GM19467 (cell line): ENCODE measurements at regions not wholly inside any gene's neighbourhood (a gene's known extent, or its start where the extent isn't known, plus 50 kb on each side); places are given as distances from the start of the nearest gene placed in this dataset.

Experiments
- ATAC-seq: cut with Tn5 transposase; IDR thresholded peaks from one replicate; pipeline ENCODE4 v1.9.1; 2021; ENCODE audit warnings: mild to moderate bottlenecking, moderate library complexity; ENCODE audit not compliant: unreplicated experiment

DNA sequence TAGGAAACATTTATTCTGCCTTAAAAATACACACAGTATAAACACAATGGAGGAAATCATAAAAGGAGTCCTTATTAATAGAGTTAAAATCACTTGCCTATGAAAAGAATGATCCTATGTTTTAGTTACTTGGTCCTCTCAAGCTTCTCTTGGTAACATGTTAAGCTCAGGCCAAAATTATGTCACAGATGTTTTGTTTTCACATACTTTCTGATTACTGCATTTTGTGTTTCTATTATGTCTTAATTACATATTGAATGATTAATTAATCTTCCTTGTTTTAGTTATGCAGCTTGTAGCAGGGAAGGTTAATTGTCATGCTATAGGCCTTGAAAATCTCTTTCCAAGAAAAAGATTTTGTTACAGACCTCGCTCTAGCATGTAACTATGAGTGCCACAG, 406.0 kb downstream of the PLA2G4A start:
- no peak for ATAC-seq

DNA sequence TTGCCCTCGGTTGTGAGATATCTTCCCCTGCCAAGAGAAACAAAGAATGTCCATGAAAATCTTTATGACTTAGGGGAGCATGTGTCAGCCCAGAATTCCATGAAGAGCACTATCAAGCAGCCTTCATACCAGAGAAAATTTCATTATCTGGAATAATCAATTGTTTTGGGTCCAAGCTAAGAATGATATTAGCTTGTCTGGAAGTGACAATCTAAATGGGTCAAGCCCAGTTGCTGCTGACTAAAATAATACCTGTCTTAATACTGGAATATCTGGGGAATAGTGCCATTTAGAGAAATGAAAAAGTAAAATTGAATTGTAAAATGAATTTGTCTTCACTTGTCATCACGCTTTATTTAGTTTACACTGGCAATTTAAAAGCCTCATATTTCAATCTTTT, 407.4 kb downstream of the PLA2G4A start:
- ATAC-seq: no peak

DNA sequence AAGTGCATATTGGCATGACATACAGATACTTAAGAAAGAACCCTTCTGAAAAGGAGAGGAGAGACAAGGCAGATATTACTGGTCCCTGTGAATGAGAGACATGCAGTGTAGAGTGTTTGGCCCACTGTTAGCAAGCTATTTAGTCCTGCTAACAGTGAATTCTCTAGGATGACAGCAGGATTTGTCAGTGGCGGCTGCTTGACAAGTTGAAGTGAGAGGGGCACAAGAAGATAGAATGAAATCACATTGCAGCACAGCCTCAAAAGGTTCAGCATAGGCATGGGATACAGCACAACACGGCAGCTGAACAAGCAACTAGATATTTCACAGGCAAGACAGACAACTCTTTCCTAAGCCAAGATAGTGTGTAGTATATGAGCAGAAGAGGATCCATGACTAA, 407.9 kb downstream of the PLA2G4A start:
- no peak for ATAC-seq

DNA sequence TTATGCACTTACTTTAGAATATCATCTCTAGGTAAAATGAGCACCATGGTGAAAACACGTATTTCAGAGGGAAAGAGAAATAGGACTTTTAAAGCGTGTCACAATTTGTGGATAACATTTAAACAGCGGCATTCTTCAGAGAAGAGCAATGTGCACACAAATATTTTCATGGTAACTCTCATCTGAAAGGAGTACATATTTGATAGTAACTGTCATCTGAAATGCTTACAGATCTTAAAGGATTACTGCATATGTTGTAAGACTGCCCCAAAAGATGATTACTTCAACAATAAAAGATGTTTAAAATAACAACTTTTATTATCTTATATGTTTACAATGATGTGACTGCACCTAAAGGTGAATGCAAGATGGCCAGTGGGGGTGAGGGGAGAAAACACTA, 408.8 kb downstream of the PLA2G4A start:
- ATAC-seq: no peak

DNA sequence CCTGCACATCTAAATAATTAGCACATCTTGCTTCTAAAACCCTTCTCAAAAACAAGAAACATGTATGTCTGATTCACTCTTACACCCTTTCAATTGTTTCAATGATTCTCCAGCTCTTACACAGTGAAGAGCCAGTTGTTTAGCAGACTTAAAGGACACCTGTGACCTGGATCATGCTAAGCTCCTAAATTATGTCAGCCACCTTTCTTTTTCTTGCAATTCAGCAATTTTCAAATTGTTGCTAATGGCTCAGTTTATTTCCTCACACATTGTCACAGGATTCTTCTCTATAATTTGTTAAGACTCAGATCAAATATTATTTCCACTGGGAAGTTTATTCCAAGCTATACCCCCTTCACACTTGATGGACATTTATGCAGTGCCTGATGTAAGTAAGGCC, 413.2 kb downstream of the PLA2G4A start:
- ATAC-seq: no peak

DNA sequence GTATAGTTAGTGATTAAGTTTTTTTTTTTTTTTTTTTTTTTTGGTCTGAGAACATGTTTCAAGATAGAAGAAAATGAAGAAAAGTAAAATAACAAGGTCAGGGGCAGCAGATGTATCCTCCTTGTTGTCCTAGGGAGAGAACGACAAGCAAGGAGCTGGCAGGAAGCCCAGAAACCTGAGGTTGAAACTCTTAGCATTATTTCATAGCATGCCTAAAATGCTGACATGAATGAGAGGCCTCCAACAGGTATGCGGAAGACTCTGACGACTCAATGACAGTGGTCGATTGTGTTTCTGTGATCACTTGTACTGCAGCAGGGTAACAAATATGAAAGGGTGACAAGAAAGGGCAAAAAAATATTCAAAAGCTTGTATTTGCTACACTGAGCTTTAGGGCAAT, 415.9 kb downstream of the PLA2G4A start:
- no peak for ATAC-seq

DNA sequence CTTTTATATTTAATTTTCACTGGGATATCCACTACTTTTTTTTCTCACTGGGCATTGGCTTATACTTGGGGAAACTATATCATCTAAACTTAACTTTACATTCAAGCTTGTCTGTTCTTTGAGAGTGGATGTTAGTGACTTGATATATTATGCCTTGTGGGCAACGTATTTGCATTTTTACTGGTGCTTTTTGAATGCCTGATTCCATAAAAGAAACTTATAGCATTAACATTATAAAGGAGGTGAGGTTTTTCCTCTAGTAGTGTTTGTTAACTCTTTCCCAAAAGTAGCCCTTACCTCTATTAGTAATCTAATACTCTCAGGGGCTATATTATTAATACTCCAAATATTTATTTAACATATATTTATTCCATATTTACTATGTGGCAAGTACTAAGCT, 416.5 kb downstream of the PLA2G4A start:
- ATAC-seq: no peak

DNA sequence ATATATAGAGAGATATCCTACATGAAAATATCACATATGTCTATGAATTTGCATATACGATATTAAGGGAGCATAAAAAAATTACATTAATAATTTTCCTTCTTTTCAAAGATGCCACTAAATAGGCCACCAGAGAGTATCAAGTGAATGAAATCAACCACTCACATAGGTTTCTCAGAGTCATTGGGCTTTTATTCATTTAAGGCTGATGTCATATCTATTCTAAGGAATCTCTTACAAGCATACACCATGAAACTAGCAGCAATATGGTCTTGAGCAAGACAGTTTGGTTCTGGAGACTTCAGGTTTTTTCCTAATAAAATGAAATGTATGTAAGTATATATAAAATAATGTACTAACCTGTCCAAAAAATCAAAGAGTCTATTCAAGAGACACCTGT, 420.4 kb downstream of the PLA2G4A start:
- ATAC-seq: no peak

DNA sequence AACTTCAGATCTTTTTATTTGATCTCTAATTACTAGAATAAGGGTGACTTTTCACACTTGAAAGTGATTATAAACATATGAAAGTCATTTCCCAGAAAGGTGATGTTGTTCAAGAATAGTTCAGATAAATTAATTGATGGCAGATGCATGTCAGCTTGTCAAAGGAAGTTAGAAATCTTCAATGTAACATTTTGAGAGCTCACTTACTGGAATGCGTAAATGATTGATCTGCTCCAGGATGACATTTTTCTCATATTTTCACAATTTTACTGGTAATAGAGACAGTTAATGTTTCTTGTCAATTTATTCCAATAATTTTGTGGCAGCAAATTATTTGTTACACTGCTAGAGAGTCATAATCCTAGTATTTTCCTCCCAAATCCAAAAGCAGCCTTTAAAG, 424.2 kb downstream of the PLA2G4A start:
- ATAC-seq: no peak

DNA sequence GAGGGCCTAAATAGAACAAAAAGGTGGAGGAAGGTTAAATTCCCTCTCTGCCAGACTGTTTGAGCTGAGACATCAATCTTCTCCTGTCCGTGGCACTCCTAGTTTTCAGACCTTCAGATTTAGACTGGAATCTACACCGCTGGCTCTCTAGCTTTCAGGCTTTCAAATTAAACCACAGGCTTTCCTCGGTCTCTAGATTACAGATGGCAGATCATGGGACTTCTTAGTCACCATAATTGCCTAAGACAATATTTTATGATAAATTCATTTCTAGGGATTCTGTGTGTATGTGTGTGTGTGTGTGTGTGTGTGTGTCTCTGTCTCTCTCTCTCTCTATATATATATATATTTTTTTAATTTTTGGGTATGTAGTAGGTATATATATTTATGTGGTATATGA, 428.7 kb downstream of the PLA2G4A start:
- no peak for ATAC-seq

DNA sequence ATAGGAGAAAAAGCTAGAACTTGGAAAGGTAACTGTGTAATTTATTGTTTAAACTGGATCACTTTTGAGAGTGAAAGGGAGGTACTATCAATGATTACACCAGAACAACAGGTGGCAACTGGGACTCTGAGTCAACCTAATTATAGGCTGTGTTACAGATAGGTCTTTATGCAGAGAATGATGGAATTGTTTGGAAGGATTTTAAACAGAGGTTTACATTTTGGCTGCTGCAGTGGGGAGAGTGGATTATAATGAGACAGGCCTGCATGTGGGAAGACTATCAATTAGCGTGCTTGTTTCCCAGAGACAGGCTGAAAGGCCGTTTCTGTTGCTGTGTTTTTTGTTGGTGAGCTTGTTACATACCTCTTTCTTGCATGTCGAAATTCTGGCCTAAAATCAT, 432.9 kb downstream of the PLA2G4A start:
- no peak for ATAC-seq

DNA sequence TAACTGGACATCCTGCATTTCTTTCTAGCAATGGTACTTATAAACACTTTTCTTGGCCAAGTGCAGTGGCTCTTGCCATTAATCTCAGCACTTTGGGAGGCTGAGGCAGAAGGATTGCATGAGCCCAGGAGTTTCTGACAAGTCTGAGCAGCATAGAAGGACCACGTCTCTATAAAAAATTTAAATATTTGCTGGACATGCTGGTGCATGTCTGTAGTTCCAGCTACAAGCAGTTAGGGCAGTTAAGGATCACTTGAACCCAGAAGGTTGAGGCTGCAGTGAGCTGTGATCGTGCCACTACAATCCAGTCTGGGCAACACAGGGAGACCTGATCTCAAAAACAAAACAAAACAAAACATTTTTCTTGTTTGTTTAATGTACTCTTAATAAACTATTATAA, 434.0 kb downstream of the PLA2G4A start:
- ATAC-seq: no peak

DNA sequence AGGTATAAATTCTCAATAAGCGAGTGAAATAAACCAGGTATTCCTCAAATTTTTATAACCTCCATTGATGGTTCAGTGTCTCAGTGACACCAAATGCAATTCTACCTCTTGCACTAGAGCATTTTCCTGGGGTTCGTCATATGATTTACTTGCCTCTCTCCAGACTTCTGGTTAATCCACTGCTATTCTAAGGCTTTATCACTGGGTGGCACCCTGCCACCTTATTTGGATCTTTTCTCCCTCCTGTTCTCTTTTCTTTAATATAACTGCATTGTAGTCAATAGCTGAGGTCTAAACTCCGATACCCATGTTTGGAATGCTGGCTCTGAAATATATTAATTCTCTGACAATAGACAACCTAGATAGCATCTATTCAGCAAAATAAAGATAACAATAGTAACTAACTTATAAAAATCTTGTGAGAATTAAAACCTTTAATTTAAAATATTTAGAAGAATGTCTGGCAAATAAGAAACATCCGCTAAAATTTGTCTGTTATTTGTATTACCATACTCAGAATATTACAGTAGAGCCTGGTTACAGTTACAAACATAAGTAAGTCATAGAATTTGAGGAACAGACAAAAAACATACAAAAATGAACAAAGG, 436.4 kb downstream of the PLA2G4A start:
- no peak for ATAC-seq

DNA sequence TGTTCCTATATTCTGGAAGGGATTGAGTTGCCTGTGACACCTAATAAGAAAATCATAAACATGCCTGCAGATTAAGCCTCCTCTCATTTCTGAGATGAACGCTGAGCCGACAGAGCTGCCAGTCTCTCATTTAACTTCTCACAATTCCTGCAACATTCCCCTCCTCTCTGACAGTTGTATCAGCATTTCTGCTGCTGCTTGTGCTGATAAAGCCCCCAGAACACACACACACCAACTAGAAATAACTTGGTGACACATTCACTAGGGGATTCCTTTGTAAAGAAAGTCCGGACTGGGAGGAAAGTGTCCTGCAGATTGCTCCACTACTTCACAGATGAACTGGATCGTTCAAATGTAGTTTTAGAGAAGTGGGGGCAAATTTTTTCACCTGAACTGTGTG, 437.3 kb downstream of the PLA2G4A start:
- no peak for ATAC-seq

DNA sequence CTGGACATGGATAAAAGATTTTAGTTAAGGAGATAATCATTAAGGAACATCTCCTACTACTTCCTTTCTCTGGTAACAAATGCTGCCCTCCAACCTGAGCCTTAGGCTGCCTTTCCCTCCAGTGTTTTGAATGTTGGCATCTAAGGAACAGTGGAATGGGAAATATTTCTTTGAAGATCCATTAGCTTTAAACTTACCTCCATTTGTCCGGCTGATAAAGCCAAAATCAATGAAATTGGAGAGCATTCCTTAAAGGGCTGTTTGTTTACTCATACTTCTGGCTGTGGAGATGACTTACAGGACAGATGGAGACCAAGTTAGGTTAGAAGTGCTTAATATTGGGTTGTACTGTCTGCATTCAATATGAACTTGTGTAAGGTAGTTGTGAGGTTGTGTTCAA, 439.1 kb downstream of the PLA2G4A start:
- no peak for ATAC-seq

DNA sequence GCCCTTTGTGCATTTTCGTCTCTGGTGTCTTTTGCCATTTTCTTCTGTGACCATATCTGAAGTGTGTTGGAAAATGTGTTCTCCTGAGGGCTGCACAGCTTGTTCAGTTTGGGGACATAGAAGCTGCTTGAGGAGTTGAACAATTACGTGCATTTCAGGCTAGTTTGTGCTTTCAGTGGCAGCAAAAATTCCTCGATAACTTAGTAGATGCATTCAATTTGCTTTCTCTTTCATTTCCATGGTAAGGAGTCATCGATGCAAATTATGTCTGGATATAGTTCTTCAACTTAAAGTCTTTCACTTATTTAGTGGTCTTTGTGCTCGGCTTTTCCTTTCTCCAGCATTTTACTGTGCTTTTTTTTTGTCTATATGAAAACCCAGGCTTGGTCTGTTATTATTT, 441.5 kb downstream of the PLA2G4A start:
- no peak for ATAC-seq

DNA sequence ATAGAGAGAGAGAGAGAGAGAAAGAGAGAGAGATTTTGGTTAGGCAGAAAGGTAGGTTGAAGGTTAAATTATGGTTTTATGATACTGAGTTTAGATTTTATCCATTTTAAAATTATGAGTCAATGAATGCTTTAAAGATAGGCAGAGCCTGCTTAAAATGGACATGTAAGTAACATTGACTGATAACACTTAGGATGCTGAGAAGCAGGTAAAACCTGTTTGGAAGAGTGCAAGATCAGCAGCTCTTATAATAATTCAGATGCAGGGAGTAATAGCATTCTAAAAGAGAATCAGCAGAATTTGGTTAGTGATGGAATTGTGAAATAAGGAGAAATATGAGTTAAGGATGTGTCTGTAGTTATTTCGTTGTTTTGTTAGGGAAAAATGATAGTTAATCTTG, 446.6 kb downstream of the PLA2G4A start:
- no peak for ATAC-seq

DNA sequence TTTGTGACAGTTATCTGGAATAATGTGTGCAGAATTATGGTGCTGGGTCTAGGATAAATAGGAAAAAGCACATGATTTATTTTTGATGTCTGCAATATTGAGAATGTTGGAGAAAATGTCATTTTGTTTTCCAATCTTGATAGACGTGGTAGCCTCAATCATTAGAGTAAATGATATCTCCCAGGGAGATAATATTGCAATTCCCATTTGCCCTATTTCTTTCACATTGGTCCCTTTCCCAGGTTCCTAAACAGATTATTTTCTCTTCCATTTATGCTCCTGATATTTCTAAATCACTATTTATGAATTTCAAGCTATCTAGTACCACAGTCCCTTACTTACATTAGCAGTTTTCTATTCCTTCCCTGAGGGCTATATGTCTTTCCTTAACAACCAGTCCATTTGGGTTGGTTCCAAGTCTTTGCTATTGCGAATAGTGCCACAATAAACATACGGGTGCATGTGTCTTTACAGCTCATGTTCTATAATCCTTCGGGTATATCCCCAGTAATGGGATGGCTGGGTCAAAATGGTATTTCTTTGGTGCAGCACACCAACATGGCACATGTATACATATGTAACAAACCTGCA, 447.3 kb downstream of the PLA2G4A start:
- ATAC-seq: no peak

DNA sequence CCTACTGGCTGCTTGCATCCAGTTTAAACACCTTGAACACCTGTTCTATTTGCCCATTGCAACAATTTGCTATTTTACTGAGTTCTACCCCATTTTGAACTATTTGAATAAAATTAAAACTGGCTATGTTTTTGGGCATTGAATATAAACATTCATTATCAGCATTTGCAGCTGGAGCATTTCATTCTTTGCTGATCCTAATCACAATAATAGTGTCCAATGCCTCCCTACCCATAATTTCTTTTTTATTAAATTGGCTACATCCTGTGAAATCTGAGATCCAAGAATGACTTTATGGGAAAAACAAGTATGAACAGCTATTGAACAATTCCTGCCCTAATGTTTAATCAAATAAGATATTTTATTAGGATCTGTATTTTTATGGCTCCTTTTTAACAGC, 447.9 kb downstream of the PLA2G4A start:
- no peak for ATAC-seq

DNA sequence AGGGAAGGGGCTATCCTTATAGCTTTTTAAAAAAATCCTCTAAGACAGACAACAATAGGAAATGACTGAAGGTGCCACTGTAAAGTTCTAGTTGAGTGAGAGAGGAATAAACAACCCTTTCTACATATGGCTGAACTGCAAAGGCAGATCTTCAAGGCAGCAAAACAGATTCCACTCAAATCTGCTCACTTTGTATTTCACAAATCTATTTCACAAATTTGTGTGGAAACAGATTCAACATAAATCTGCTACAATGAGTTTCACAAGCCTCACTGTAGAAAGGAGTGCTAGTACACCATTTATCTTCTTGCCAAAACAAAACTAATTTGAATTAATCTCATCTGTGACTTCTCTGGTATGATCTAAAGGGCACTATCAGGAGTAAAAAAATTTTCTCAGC, 451.3 kb downstream of the PLA2G4A start:
- no peak for ATAC-seq

DNA sequence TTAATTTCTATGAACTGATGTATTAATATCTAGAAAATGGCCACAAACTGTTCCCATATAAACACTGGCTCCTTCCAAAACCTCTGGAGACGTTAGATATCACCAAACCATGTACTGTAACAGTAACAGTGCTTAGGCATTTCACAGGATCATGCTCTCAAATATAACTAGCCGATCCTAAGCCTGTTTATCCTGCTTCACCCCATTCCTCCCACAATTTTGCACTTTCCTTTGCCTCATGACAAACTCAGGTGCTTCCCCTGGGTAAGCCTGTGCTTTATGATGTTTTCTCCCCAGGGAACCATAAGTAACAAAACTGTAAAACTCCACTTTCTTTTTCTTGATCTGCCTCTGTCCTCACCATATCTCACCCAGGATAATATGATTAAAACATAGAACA, 452.3 kb downstream of the PLA2G4A start:
- ATAC-seq: no peak

DNA sequence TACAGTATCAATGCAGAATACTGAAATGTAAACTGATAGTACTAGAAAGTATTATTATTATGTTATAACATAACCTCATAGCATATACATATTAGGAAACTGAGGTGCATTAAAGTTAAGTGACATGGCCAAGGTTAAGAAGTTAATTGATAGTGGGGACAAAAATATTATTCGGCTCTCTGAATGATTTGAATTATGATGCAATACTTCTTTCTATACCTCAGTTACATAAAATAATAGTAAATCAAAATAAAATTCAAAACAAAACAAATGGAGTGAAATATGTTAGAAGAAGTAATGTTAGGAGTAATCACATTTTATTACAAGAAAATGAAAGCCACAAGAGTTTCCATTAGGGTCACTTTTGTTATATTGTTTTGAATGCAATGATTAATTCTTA, 455.2 kb downstream of the PLA2G4A start:
- ATAC-seq: no peak
